GM12878 (cell line): ENCODE measurements at regions not wholly inside any gene's neighbourhood (a gene's known extent, or its start where the extent isn't known, plus 50 kb on each side); places are given as distances from the start of the nearest gene placed in this dataset.

ENCODE experiments used
- BCL3 ChIP-seq: IDR thresholded peaks from 2 replicates; pipeline ENCODE4 v1.6.1; 2011; ENCODE audit warnings: borderline replicate concordance, low read depth, mild to moderate bottlenecking, moderate library complexity, low read length; ENCODE audit not compliant: insufficient read depth, poor library complexity, severe bottlenecking
- CHD2 ChIP-seq: IDR thresholded peaks from 2 replicates; pipeline ENCODE4 v1.6.1; 2011; ENCODE audit warnings: low read depth, low read length, improper control_type of control experiment, borderline replicate concordance
- CTCF ChIP-seq, 3 experiments: IDR thresholded peaks in 2 of 3; conservative IDR thresholded peaks in 1 of 3; 2 replicates each; pipeline ENCODE4 v1.5.1; 2011; ENCODE audit warnings: low read depth in 3 of 3, low read length in 3 of 3, mild to moderate bottlenecking in 3 of 3, control low read depth in 2 of 3, moderate library complexity in 2 of 3, inconsistent platforms in 1 of 3, mixed read lengths in 1 of 3; ENCODE audit not compliant: control insufficient read depth in 2 of 3, insufficient read depth in 1 of 3; ENCODE audit errors: extremely low read depth in 1 of 3
- EED ChIP-seq: sonication (generic); IDR thresholded peaks from 2 replicates; pipeline ENCODE4 v1.6.1; 2016; ENCODE audit warnings: antibody characterized with exemption, low read depth
- EP300 ChIP-seq, 2 experiments: fragments of 150-350 bp in 1 of 2; IDR thresholded peaks; 2 replicates each; pipeline ENCODE4 v1.6.1; 2011 to 2012; ENCODE audit warnings: low read depth in 2 of 2, low read length in 2 of 2, borderline replicate concordance in 1 of 2, improper control_type of control experiment in 1 of 2, inconsistent platforms in 1 of 2; ENCODE audit not compliant: control insufficient read depth in 1 of 2
- HDAC6 ChIP-seq: fragments of 200-600 bp; sonication (generic); IDR thresholded peaks from one replicate; pipeline ENCODE4 v1.8.0; 2017; ENCODE audit warnings: antibody characterized with exemption; ENCODE audit not compliant: unreplicated experiment
- MTA3 ChIP-seq: IDR thresholded peaks from 2 replicates; pipeline ENCODE4 v1.6.1; 2012; ENCODE audit warnings: low read length, inconsistent platforms, borderline replicate concordance
- NR2C2 ChIP-seq: IDR thresholded peaks from 2 replicates; pipeline ENCODE4 v1.6.1; 2011; ENCODE audit warnings: borderline replicate concordance, low read depth; ENCODE audit not compliant: control insufficient read depth, insufficient read length
- POLR2A ChIP-seq: IDR thresholded peaks from 2 replicates; pipeline ENCODE4 v1.6.1; 2011; ENCODE audit warnings: low read depth, mild to moderate bottlenecking, low read length
- POLR2AphosphoS5 ChIP-seq: IDR thresholded peaks from 2 replicates; pipeline ENCODE4 v1.6.1; 2011; ENCODE audit warnings: mild to moderate bottlenecking, low read length, inconsistent platforms
- TF ChIP-seq, protein P1 (sequence below): IDR thresholded peaks from 2 replicates; pipeline ENCODE4 v1.6.1; 2012; ENCODE audit warnings: low read depth, low read length, improper control_type of control experiment

DNA sequence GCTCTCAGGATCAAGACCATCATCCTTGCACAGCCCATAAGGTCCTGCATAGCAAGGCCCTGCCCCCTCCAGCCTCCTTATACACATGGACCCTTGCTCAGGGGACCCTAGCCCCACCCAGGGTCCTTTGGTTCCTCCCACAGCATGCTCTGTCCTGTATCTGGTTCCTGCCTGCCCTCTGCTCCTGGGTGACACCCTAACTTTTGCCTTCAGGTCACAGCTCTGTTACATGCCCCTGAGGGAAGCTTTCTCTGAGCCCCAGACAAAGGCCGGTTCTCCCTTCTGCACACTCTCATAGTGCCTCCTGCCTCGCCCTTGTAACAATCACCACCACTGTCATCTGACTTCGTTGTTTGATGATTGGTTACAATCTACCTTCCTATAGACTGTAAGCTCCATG is 204.8 kb downstream of the SMAD2 start:
- TF ChIP-seq, protein P1, sequence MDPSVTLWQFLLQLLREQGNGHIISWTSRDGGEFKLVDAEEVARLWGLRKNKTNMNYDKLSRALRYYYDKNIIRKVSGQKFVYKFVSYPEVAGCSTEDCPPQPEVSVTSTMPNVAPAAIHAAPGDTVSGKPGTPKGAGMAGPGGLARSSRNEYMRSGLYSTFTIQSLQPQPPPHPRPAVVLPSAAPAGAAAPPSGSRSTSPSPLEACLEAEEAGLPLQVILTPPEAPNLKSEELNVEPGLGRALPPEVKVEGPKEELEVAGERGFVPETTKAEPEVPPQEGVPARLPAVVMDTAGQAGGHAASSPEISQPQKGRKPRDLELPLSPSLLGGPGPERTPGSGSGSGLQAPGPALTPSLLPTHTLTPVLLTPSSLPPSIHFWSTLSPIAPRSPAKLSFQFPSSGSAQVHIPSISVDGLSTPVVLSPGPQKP, result no peak
- TF ChIP-seq BCL3, result no peak
- TF ChIP-seq CTCF (IDR thresholded peaks at IDR 0.05 in 2 of 3, conservative IDR thresholded peaks at IDR 0.05 in 1 of 3; ENCODE audit: control insufficient read depth in 2 of 3, extremely low read depth in 1 of 3, insufficient read depth in 1 of 3, low read depth in 3 of 3, low read length in 3 of 3), result no peak
- no peak for TF ChIP-seq NR2C2
- TF ChIP-seq POLR2A, result no peak
- no peak for TF ChIP-seq EED
- TF ChIP-seq MTA3, result no peak
- TF ChIP-seq HDAC6, result no peak
- no peak for TF ChIP-seq CHD2
- no peak for TF ChIP-seq POLR2AphosphoS5
- TF ChIP-seq EP300 (IDR thresholded peaks at IDR 0.05; ENCODE audit: borderline replicate concordance in 1 of 2, control insufficient read depth in 1 of 2, low read depth in 2 of 2, low read length in 2 of 2), result no peak
